Stimulated activated CD4-positive, alpha-beta T cell treated with anti-CD3 and anti-CD28 coated beads, Interleukin-15, amount 100 ng/mL, for 24 hours (primary cell): ENCODE measurements at regions not wholly inside any gene's neighbourhood (a gene's known extent, or its start where the extent isn't known, plus 50 kb on each side); places are given as distances from the start of the nearest gene placed in this dataset.

Experiments
- DNase-seq: peaks from one replicate; pipeline ENCODE4 v3.0.0-alpha.2; 2020

DNA sequence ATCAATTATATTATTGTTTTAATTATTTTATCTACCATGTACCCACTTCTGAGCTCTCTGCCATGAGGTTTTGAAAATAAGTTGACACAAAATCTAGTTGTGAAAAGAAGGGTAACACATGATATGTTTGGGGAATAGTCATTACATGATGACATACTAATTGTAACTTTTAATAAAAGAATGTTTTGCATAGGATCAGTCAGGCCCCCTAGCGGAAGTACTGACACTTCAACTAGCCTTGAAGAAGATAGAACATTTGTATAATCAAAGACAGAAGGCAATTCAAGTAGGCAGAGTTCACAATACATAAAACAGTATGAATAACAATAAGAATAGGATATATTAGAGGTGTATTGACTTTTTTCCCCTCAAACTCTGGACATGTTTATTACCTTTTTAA is 1191.0 kb upstream of the AGA start:
- DNase-seq, result no peak

DNA sequence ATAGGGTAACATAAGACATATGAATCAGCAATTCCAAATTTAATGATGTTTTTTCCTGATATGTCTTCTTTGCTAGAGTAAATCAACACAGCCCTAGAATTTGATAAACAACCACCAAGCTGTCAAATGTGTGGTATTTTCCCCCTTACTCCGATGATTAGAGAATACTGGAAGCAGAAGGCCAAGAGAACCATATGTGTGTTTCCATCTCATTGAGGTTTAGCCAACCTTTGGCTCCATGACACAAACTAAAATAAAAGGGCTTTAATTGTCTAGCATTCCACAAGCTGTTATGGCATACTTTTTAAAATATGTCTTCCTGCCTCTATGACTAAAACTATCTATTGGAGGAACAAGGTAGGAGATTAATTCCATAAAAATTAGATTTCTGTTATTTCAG is 1222.4 kb upstream of the AGA start:
- DNase-seq, result no peak

DNA sequence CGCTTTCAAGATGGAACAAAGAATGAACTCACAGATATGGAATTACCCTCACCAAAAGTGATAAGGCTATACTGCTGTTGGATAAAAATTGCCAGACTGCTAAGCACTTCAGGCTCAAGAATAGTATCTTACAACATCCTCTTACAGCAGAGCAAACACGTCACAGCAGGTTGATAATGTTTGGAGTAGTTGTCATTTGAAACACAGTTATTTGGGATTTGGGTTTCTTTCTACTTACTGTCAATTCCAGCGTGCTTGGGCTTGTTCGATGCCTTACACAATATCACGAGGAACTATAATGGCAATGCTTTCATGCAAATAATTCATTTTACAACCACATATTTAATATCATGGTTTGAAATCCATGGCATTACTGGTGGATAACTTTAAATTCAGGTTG is 1223.7 kb upstream of the AGA start:
- DNase-seq, result no peak

DNA sequence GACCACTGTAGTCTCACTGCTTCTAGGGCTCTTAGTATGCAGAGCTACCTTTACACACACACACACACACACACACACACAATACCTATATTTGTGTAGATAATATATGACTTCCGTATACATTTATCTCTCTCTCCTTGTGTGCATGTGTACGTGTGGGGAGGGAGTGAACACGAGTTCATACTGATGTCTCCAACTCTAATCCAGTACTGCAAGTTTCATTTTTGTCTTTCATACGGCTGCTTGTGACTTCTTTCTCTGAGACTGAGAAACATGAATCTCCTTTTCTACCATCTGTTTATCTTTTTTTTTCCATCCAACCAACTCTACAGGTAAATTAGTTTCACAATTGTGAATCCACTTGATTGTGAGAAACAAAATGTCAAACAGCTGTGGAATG is 1229.5 kb upstream of the AGA start:
- no peak for DNase-seq

DNA sequence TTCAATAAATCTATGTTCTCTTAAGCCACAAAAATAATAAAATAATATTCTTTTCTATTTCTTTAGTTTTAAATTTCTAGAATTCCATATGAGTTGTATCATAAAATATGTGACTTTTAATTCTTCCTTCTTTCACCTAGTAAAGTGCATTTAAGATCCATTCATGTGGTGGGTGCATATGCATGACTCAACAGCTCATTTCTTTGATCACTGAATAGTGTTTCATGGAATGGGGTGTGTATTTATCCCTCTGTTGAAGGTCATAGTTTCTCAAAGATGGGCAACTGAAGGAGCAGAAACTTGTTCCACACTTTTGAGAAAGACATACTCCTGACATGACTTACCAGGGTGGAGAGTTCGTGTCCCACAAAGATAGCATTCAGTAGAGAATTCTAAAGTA is 1230.3 kb upstream of the AGA start:
- DNase-seq, result no peak

DNA sequence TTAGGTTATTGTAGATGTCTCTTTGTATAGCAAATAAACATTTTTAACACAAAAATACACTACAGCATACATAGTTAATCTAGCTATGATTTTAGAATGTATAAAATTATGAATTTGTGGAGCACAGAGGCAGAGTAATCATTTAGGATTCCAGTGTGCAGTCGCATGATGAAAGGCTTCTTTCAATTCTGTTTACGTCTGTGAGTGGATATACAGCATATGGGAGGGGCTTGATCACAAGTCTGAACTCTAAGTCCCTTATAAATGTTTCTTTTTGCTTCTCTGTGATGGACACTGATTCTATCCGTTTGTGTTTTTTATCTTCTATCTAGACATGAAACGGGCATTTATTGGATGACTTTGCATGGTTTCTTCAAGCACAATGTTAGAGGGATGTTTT is 1239.6 kb upstream of the AGA start:
- DNase-seq, result no peak

DNA sequence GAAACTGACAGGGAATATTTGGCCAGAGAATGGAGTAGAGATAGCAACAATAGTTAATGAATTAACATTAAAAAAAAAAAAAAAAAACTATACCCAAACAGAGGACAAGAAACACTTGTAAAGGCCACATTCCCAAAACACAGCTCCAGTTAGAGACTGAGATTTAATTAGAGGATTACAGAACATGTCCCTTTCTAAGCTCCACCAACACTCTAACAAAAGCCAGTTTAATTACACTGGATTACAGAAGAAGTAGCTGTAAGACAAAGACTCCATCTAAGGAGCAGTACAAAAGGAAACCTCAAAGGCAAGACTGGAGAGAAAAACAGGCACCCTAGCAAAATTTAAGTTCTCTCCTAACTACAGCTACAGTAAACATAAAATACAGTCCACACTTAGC is 1247.7 kb upstream of the AGA start:
- no peak for DNase-seq

DNA sequence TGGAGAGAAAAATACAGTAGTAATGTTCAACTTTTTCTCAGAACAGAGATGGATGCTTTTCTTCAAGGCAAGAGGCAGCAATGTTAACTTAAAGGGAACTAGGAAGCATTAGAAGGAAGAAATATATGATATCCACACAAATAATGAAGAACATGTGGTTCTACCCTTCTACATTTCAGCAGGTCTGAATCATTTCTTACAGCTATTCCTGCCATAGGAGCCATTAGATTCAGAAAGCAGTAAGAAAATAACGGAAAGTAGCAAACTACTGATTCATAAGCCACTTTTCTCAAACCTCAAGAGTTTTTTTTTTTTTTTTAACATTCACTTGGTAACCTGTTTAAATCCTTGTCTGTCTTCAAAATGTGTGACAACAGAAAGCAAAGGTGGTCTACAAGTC is 1251.6 kb upstream of the AGA start:
- no peak for DNase-seq

DNA sequence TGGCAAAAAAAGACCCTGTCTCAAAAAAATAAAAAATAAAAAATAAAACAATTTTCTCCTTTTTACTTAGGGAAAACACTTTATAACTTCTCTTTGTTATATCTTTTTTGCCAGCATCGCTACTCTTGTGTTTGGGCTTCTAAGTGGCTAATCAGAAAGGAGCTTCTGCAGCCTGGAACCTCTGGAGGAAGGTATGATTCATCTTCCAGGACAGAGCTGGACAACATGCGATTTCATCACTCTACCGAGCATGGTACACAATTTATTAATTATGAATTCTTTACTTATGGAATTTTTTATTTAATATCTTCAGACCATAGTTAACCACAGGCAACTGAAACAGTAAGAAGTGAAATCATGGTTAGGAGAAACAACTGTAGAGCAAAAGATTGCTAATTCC is 1254.3 kb upstream of the AGA start:
- no peak for DNase-seq

DNA sequence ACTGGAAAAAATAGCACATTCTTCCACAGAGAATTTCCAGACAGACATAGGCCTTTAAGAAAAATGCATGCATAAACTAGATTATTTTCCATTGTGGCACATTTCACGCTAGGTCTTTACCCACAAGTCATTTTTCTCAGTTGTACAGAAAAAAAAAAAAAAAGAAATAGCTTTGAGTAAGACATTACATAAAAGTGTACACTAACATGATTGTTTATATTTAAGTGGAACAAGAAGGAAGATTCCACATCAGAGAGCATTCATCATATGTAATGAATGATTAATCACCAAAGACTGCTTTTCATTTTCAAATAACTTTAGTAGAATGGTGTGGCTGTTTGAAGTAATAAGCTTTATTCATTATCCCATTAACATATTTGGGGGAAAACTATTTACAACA is 1270.2 kb upstream of the AGA start:
- no peak for DNase-seq

DNA sequence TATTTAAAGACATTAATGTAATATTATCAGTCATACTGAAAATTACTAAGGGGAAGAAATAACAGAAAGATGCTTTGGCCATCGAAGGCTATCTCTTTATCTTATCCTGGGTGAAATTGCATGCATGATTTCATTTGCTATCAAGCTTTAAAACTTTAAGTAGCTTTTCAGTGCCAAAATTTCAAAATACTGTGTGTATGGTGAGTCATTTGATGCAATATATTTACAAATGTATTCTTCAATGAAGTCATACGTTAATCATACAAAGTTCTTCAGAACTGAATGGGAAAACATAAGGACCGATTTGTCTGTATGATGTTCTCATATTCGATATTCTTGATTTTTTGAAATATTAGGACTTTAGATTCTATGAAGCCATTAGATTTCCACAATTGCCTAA is 1295.8 kb upstream of the AGA start:
- no peak for DNase-seq

DNA sequence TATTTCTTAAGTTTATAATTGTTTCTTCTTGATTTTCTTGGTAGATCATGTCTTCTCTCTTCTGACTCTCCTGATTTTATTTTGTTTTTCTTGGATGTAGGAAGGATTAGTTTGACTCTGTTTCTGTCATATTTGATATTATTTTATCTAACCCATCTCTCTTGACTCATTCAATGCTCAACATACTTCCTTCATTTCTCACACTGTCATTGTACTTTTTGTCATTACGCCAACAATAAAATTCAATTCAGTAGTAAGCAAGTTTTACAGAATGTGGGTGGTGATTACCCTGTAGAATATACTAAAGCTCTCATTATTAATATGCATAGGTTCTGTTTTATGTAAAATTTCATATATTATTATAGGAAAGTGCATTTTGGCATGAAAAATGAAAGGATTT is 1303.0 kb upstream of the AGA start:
- DNase-seq, result no peak

DNA sequence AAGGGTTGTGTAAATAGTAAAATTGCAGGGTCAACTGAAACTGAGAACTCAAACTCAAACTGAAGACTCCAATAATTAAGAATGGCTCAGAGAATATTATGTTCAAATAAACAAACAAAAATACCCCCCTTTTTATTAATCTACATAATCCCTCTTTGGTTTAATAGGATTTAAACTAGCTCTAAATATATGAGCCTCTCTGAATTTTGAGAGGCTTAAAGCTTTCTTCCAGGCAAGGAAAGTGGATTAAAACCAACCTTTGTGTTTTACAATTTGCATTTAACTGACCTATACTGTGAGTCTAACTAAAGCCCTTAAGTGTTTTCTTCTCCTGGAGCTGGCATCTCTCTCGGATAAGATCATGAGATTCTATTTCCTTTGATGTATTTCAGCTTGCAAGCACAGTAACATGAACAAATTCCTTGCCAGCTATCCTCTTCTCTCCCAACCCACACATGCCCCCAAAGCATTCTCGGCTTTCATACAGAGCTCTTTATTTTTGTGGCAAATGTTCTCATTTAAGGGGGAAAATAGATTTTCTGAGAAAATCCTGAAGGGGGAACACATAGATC is 1310.8 kb upstream of the AGA start:
- no peak for DNase-seq

DNA sequence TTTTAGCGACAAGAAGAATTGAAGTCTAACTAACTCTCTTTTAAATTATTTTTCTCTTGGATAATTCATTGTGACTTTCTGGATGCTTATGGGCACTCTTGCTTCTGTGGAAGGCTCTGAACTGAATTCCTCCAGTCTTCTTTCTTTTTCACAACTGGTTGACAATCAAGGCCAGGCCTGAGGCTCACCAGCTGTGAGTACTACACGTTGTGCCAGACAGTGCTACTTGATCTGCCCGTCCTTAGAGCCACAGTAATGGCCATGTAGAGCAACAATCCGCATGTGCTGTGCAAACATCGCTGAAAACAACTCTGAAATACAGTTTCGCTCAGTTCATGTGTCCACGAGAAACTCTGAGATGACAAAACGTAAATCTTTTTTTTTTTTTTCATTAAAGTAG is 1336.3 kb upstream of the AGA start:
- DNase-seq, result no peak

DNA sequence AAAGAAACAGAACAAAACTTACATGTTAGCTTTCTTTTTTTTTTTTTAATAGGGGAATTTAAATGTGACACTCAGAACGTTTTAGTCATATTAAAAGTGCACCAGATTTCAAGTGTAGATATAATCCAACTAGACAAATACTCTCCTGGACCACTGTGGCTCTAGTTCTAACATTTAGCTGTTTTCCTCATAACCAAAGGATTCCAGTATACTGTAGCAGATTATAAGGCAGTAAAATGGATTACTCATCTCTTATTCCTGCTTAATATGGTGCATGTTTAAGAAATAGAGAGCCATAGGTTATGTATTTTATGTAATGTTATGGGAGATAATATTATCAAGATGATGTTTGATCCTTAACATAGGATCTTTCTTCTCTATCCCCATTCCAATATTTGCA is 1339.5 kb upstream of the AGA start:
- DNase-seq, result no peak

DNA sequence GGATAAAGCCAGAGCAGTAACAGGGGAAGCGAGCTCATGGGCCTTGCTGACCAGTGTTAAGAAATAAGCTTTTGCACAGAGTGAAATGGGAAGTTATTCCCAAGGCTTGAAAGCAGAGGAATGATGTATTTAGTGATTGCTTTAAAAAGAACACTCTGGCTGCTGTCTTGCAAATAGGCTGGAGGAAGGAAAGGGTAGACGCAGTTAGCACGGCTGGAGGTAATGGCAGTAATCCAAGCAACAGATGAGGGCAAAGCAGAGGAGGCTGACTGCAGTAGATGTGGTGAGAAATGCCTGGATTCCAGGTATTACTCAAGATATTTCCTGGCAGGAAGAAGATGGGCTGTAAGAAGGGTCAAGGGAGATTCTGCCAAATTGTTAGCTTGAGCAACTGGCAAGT is 1342.3 kb upstream of the AGA start:
- no peak for DNase-seq

DNA sequence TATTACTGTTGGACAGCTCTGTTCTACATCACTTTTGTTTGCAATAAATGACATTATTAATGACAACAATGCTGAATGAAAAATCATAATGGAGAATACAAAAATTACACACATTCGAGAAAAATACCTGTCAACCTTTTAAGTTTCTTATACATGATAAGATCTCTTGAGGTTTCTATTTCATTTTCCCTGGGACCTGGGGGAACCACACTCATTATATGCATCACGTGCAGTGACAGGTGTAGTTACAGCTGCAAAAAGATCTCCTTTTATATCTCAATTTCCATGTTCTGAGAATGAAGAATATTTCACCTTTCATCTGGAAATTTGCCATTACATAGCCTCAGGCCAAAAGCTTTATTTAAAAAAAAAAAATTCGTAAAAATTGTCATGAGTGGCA is 1347.0 kb upstream of the AGA start:
- no peak for DNase-seq

DNA sequence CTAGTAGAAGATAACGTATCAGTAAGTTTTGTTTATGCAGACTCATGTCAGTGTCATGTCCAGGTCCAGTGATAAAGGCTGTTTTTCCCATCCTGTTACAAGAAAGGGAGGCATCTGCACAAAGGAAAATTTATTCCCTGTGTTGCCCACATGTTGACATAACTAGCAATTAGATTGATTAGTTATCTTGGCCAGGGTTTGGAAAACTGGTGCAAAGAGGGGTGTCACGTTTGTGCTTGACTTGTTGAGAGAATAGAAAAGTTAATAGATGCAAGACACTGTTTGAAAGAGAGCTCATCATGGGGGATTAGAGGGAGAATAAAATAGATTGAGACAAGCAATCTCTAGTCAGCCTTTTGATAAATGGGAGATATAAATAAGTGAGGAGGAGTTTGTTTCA is 1357.0 kb upstream of the AGA start:
- DNase-seq, result no peak

DNA sequence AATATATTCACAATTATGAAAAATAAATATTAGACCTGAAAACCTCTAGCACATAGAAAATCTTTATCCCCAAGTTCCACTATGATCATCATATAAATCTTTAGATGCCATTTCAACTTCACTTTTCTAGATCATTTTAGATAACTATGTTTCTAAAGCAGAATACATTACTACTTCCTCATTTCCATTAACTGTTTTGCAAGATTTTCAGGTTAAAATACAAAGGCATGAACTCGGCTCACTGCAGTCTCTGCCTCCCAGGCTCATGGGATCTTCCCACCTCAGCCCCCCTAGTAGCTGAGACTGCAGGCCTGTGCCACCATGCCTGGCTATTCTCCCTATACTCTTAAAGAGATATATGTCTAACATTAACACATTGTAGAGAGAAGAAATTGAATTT is 1365.9 kb upstream of the AGA start:
- no peak for DNase-seq

DNA sequence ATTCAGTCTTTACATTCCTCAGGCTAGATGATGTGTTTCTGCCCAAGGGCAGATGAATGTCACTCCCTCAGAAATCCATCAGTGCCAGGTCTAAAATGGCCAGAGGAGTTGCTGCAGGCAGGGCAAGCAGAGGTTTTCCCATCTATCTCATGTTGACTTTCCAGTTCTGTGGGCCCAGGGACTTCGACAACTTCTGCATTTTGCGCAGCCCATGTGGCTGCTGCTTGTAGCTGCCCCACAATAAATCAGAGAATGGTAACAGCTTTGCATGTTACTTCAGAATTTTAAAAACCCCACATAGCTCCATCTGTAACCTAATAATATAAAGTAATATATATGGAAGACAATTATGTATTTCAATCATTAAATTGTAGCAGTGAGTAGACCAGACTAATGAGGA is 1367.7 kb upstream of the AGA start:
- DNase-seq, result no peak

DNA sequence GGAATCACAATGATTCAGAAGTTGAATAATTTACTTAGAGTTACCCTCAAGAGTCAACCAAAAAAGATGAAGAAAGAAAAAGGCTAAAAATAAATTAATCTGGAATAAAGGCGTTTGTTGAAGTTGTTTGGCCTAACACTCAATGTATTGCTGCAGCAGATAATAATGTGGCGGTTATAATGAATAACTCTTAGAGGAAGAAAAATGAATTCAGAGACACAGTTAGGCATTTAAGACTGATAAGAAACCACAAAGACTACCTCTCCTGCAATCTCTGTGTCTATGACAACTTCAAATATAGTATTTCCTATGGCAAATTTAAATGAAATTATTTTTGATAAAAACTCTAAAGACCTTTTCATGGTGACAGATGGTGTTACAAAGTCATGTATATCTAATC is 1369.1 kb upstream of the AGA start:
- no peak for DNase-seq

DNA sequence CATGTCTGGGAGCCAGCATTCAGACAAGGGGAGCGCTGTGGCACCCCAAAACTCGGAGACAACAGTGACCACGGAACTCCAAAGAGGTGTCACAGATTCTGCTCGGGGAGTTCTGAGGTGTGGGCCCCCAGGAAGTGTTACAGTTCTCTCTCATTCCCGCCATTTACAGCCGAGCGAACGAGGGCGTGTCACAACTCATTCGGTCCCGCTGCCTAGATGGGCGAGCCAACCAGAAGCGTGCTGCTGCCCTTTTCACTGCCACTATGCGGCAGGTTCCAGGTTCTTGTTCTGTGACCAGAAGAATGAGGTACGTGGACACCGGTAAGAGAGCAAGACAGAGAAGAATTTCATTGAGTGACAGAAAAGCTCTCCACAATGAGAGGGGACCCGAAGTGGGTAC is 1370.6 kb upstream of the AGA start:
- DNase-seq, result no peak

DNA sequence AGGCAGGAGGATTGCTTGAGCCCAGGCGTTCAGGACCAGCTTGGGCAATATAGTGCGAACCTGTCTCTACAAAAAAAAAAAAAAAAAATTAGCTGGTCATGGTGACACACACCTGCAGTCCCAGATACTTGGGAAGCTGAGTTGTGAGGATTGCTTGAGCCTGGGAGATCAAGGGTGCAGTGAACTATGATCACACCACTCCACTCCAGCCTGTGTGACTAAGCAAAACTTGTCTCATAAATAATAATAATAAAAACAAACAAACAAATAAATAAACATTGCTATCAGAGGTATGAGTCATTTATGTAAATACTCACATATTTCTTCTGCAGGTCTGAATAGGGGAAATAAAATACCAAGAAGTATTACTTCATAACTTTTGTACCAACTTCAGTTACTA is 1372.7 kb upstream of the AGA start:
- DNase-seq, result no peak

DNA sequence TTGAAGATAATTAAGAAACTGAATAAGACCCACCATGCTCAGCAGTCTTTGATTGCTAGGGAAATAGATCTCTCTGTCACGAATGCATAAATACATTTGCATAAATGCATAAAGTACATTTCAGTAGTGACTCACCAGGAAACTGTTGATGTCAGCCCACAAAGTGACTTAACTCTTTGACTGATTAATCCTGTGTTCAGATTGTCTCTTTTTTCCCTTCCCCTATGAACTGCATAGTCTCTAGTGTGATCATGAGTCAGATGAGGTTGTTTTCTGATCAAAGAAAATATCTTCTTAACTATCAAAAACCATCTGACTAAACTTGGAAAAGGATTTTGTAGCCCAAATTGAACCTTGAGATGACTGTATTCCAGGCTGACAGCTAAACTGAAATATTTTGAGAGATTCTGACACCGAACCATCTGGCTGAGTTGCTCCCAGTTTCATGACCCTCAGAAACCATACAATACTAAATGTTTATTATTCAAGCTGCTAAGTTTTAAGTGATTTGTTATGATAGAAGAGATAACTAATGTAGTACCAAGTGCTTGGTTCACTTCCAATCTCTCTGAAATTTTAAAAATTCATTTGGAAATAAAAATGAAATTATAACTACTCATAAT is 1381.5 kb upstream of the AGA start:
- DNase-seq, result no peak

DNA sequence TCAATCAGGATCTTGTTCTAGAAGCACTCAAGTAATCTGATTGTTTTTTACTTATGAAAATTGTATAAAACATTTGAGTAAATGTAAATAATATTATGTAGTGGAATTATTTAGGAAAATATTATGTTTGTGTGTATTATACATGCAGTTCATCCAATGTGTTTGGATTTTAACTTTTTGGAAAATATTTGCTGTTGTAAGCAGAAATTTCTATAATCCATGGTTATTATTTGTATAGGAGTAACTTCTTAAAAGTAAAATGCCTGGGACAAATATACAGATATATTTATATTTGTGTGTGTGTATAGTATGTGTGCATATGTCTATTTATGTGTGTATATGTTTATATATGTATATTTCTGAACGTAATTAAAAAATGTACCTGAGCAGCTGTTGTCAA is 1394.6 kb upstream of the AGA start:
- DNase-seq, result no peak

DNA sequence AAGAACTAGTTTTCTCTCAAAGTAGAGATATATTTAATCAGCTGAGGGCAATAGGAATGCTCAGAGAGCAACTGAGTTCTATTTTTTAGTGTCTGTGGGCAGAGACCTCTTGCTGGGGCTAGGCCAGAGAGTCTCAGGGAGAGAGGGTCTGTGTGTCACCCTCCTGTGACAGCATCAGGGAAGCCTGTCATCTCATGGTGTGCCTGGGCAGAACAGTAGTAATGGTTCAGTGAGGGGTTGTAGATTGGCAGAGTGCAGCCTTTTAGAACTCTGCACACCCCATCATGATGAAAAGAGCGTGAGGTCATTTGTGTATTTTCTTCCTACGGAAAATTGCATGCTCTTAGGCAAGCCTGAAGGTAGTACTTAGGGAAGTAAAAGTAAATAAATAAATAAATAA is 1396.5 kb upstream of the AGA start:
- DNase-seq, result no peak
